OCI-LY3 (cell line): ENCODE measurements at regions not wholly inside any gene's neighbourhood (a gene's known extent, or its start where the extent isn't known, plus 50 kb on each side); places are given as distances from the start of the nearest gene placed in this dataset.

ENCODE experiments used
- H2AFZ ChIP-seq: fragments of 200-600, 300-600 bp; shearing (Covaris generic); 2 replicates; pipeline ENCODE4 v1.6.0; 2014; ENCODE audit warnings: antibody characterized with exemption, low read depth, low read length
- H3K27ac ChIP-seq: fragments of 200-600, 300-600 bp; sonication (generic); 2 replicates; pipeline ENCODE4 v1.5.1; 2014; ENCODE audit warnings: mild to moderate bottlenecking, low read length, moderate library complexity, mixed read lengths
- H3K27me3 ChIP-seq: fragments of 200-600, 300-600 bp; sonication (generic); 2 replicates; pipeline ENCODE4 v1.6.1; 2014; ENCODE audit warnings: low read depth, low read length, mixed read lengths
- H3K36me3 ChIP-seq: fragments of 200-600, 300-600 bp; sonication (generic); replicated peaks from 2 replicates; pipeline ENCODE3; 2014; ENCODE audit warnings: low read depth, low read length, mixed read lengths
- H3K4me1 ChIP-seq: fragments of 300-600, 200-600 bp; sonication (generic); 2 replicates; pipeline ENCODE4 v1.6.1; 2014; ENCODE audit warnings: low read length, mixed read lengths
- H3K4me2 ChIP-seq: fragments of 200-600, 300-600 bp; sonication (generic); 2 replicates; pipeline ENCODE4 v1.6.1; 2014; ENCODE audit warnings: low read length, mixed read lengths
- H3K4me3 ChIP-seq: fragments of 300-600, 200-600 bp; sonication (generic); 2 replicates; pipeline ENCODE4 v1.5.1; 2014; ENCODE audit warnings: antibody characterized with exemption, mild to moderate bottlenecking, low read length, moderate library complexity
- H3K79me2 ChIP-seq: fragments of 300-600, 200-600 bp; shearing (Covaris generic); 2 replicates; pipeline ENCODE4 v1.6.1; 2014; ENCODE audit warnings: mild to moderate bottlenecking, low read length, mixed read lengths
- H3K9ac ChIP-seq: fragments of 300-600, 200-600 bp; shearing (Covaris generic); 2 replicates; pipeline ENCODE4 v1.6.0; 2014; ENCODE audit warnings: mild to moderate bottlenecking, low read length, moderate library complexity
- H3K9me3 ChIP-seq: fragments of 200-600, 300-600 bp; shearing (Covaris generic); 2 replicates; pipeline ENCODE4 v1.6.1; 2014; ENCODE audit warnings: low read length, mixed read lengths; ENCODE audit not compliant: insufficient read depth
- H4K20me1 ChIP-seq: fragments of 200-600, 300-600 bp; sonication (generic); 2 replicates; pipeline ENCODE4 v1.6.1; 2016; ENCODE audit warnings: low read length, mixed read lengths; ENCODE audit not compliant: insufficient read depth
- EZH2phosphoT487 ChIP-seq: fragments of 200-600 bp; shearing (Covaris generic); IDR thresholded peaks from 2 replicates; pipeline ENCODE4 v1.6.1; 2018; ENCODE audit warnings: antibody characterized with exemption, mixed run types, low read depth
- TF ChIP-seq, protein P1 (sequence below): fragments of 200-600, 300-600 bp; sonication (generic); IDR thresholded peaks from 2 replicates; pipeline ENCODE4 v1.5.1; 2014; ENCODE audit warnings: antibody characterized with exemption, low read length, low read depth

DNA sequence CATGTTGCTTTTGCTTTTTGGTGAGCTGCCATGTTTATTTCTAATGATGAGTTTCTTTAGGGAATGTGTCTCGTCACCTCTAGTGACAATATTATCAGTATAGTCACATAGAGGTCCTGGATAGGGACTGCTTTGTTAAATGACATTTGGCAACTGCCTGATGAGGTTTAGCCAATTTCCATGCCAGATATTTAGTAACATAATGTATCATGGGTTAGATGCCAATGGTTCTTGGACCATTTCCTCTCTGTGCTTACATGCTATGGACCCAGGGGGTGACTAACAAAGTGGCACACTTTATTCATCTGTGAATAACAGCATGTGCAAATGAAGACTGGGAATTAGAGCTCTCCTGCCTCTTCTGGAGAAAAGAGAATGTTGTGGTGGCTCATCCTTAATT is 56.2 kb upstream of the RAB27B start:
- H3K4me3 ChIP-seq = no peak overlapping the region
- no peaks in the 10 kb centered on the region for H3K79me2 ChIP-seq
- no peak overlapping the region for H3K4me2 ChIP-seq
- H3K9ac ChIP-seq = no peak overlapping the region
- H4K20me1 ChIP-seq = no peaks in the 10 kb centered on the region
- no peak overlapping the region for H2AFZ ChIP-seq
- peaks cover 16% of the 10 kb centered on the region for H3K4me1 ChIP-seq
- no peaks in the 10 kb centered on the region for H3K36me3 ChIP-seq
- H3K9me3 ChIP-seq = no peaks in the 10 kb centered on the region
- no peak for TF ChIP-seq EZH2phosphoT487
- TF ChIP-seq, protein P1, sequence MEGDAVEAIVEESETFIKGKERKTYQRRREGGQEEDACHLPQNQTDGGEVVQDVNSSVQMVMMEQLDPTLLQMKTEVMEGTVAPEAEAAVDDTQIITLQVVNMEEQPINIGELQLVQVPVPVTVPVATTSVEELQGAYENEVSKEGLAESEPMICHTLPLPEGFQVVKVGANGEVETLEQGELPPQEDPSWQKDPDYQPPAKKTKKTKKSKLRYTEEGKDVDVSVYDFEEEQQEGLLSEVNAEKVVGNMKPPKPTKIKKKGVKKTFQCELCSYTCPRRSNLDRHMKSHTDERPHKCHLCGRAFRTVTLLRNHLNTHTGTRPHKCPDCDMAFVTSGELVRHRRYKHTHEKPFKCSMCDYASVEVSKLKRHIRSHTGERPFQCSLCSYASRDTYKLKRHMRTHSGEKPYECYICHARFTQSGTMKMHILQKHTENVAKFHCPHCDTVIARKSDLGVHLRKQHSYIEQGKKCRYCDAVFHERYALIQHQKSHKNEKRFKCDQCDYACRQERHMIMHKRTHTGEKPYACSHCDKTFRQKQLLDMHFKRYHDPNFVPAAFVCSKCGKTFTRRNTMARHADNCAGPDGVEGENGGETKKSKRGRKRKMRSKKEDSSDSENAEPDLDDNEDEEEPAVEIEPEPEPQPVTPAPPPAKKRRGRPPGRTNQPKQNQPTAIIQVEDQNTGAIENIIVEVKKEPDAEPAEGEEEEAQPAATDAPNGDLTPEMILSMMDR = no peak
- no peak overlapping the region for H3K27ac ChIP-seq
- H3K27me3 ChIP-seq = peaks cover 19% of the 10 kb centered on the region

- TF ChIP-seq EZH2phosphoT487 = no peak
- TF ChIP-seq, protein P1 = no peak
- Histone ChIP-seq H3K9ac (no peak overlapping the region), H3K79me2 (no peaks in the 10 kb centered on the region), H3K36me3 (no peaks in the 10 kb centered on the region), H3K27me3 (peaks cover 32% of the 10 kb centered on the region), H3K4me2 (no peak overlapping the region), H2AFZ (no peak overlapping the region), H4K20me1 (no peaks in the 10 kb centered on the region), H3K4me1 (peaks cover 28% of the 10 kb centered on the region), H3K4me3 (no peak overlapping the region), H3K9me3 (no peaks in the 10 kb centered on the region), H3K27ac (no peak overlapping the region)
These were observed 53.9 kb upstream of the RAB27B start for GRCh38 chr18:54774423-54774822.

DNA sequence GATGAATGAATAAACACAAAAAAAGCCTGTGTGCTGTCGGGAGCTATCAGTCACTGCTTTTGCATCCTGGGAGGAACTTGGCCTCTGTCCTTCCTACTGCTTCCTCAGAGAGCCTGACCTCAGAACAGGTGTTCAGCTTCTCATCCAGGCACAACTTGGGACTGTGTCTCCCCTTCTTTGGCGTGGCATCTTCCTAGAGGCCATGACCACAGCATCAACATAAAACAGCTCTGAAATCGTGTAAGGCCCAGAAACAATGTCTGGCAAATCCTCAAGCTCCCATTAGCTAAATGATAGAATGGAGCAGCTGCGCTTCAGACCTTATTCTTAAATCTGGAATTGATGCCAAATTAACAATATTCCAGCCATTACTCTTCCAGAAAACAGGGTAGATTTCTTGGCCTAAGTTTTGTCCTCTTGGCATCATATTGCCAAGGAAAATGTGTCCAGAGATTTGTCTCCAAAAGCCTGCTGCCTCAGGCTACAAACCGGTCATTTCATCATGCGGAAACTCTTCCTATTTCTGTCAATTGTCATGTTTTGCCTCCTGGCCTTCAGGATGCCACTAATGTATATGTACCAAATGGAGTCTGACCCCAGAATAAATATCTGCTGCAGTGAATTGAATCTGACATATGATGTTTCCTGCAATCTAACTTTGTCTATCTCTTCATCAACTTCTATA is 53.2 kb upstream of the RAB27B start:
- Histone ChIP-seq H3K4me1 (peaks cover 28% of the 10 kb centered on the region), H3K4me3 (no peak overlapping the region), H3K79me2 (no peaks in the 10 kb centered on the region), H3K9ac (no peak overlapping the region), H4K20me1 (no peaks in the 10 kb centered on the region), H3K9me3 (no peaks in the 10 kb centered on the region), H3K27me3 (peaks cover 38% of the 10 kb centered on the region), H3K4me2 (no peak overlapping the region), H3K27ac (no peak overlapping the region), H3K36me3 (no peaks in the 10 kb centered on the region), H2AFZ (no peak overlapping the region)
- TF ChIP-seq EZH2phosphoT487 = no peak
- TF ChIP-seq, protein P1 = no peak

GRCh38 chr18:54775686-54776085 is 52.6 kb upstream of the RAB27B start:
- Histone ChIP-seq H3K27me3 (peaks cover 38% of the 10 kb centered on the region), H3K79me2 (no peaks in the 10 kb centered on the region), H3K4me1 (peaks cover 28% of the 10 kb centered on the region), H3K36me3 (no peaks in the 10 kb centered on the region), H2AFZ (no peak overlapping the region), H3K27ac (no peak overlapping the region), H4K20me1 (no peaks in the 10 kb centered on the region), H3K9me3 (no peaks in the 10 kb centered on the region), H3K4me2 (0 out of 2 replicates have a peak overlapping the region, but pooled peaks have one; percentile 46), H3K4me3 (no peak overlapping the region), H3K9ac (no peak overlapping the region)
- no peak for TF ChIP-seq EZH2phosphoT487
- TF ChIP-seq, protein P1 = no peak; the same call in 1 of the 2 replicates
